Naive thymus-derived CD4-positive, alpha-beta T cell (primary cell): ENCODE measurements at regions not wholly inside any gene's neighbourhood (a gene's known extent, or its start where the extent isn't known, plus 50 kb on each side); places are given as distances from the start of the nearest gene placed in this dataset.

Experiments
- ATAC-seq: fragments of 150-1000 bp; cut with Tn5 transposase; 2 replicates; pipeline ENCODE4 v1.10.0; 2021; ENCODE audit warnings: mild to moderate bottlenecking, moderate library complexity
- CTCF ChIA-PET: fragments of 350-600 bp; sonication (Branson Sonifier 250); formaldehyde crosslinking; loops from one replicate; lab custom pipeline; 2021; ENCODE audit warnings: antibody characterized with exemption; lab: Charles Lee
- POLR2A ChIA-PET: fragments of 350-600 bp; sonication (Branson Sonifier 250); formaldehyde crosslinking; loops from one replicate; lab custom pipeline; 2021; ENCODE audit warnings: antibody characterized with exemption, inconsistent platforms; lab: Charles Lee
- DNase-seq, 9 donors: peaks; one replicate each; pipeline versions ENCODE4 v3.0.0 to v3.0.0-alpha.2; 2020 to 2022; ENCODE audit warnings: mixed read lengths in 1 of 9
- H3K27ac ChIP-seq: one replicate; pipeline ENCODE4 v1.7.0; 2013; ENCODE audit warnings: mild to moderate bottlenecking, low read depth, low read length, moderate library complexity
- H3K27me3 ChIP-seq, 2 donors: one replicate each; pipeline ENCODE4 v1.7.0; 2013; ENCODE audit warnings: low read length in 2 of 2, mild to moderate bottlenecking in 2 of 2, moderate library complexity in 2 of 2; ENCODE audit not compliant: control insufficient read depth in 2 of 2, insufficient read depth in 2 of 2
- H3K36me3 ChIP-seq, 3 experiments: 1 replicate in 2 of 3; 2 replicates in 1 of 3; pipeline ENCODE4 v1.7.0; 2013; ENCODE audit warnings: low read length in 3 of 3, mild to moderate bottlenecking in 3 of 3, moderate library complexity in 1 of 3; ENCODE audit not compliant: insufficient read depth in 3 of 3, control insufficient read depth in 2 of 3
- H3K4me1 ChIP-seq, 2 donors: one replicate each; pipeline ENCODE4 v1.7.0; 2013; ENCODE audit warnings: low read length in 2 of 2, mild to moderate bottlenecking in 2 of 2, moderate library complexity in 1 of 2; ENCODE audit not compliant: control insufficient read depth in 2 of 2, insufficient read depth in 2 of 2
- H3K4me3 ChIP-seq: 2 replicates; pipeline ENCODE4 v1.7.0; 2013; ENCODE audit warnings: mild to moderate bottlenecking, low read length
- H3K9me3 ChIP-seq, 3 experiments: 1 replicate in 2 of 3; 2 replicates in 1 of 3; pipeline ENCODE4 v1.7.0; 2013; ENCODE audit warnings: low read length in 3 of 3; ENCODE audit not compliant: control insufficient read depth in 2 of 3
- H3K27ac Mint-ChIP-seq, 9 donors: one replicate each; pipeline ENCODE4 v1.8.0; 2020 to 2022; ENCODE audit warnings: mixed read lengths in 9 of 9, mild to moderate bottlenecking in 8 of 9, moderate library complexity in 5 of 9, inconsistent platforms in 2 of 9
- H3K27me3 Mint-ChIP-seq, 5 donors: one replicate each; pipeline ENCODE4 v1.8.0; 2021 to 2022; ENCODE audit warnings: mixed read lengths in 5 of 5, mild to moderate bottlenecking in 1 of 5
- H3K36me3 Mint-ChIP-seq, 5 donors: one replicate each; pipeline ENCODE4 v1.8.0; 2020 to 2022; ENCODE audit warnings: mixed read lengths in 5 of 5, mild to moderate bottlenecking in 3 of 5, inconsistent platforms in 1 of 5
- H3K4me1 Mint-ChIP-seq, 7 donors: one replicate each; pipeline ENCODE4 v1.8.0; 2020 to 2022; ENCODE audit warnings: mixed read lengths in 7 of 7, mild to moderate bottlenecking in 3 of 7, inconsistent platforms in 1 of 7
- H3K4me3 Mint-ChIP-seq, 10 donors: one replicate each; pipeline ENCODE4 v1.8.0; 2020 to 2022; ENCODE audit warnings: mild to moderate bottlenecking in 10 of 10, mixed read lengths in 10 of 10, moderate library complexity in 6 of 10, inconsistent platforms in 2 of 10
- H3K9me3 Mint-ChIP-seq, 11 donors: one replicate each; pipeline ENCODE4 v1.8.0; 2020 to 2022; ENCODE audit warnings: mixed read lengths in 11 of 11, mild to moderate bottlenecking in 4 of 11, inconsistent platforms in 1 of 11, moderate library complexity in 1 of 11
- intact Hi-C, 2 donors: fragments of 100-400 bp; cut with micrococcal nuclease; formaldehyde crosslinking; loops; one replicate each; pipeline ENCODE4 v1.15.1; 2023

DNA sequence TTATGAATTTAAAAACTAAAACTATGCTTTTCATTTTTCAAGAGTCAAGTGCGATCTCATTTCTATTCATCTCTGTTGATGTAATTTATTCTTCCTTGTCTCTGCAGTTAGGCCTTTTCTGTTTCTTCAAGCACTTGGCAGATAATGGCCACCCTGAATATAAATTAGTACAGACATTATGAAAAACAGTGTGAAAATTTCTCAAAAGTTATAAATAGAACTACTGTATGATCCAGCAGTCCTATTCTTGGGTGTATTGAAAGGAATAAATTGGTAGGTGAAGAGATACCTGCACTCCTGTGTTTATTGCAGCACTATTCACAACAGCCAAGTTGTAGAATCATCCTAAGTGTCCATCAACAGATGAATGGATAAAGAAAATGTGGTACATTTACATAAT is 248.3 kb downstream of the DOK5 start:
- ChIA-PET POLR2A (no interaction called here), CTCF (no interaction called here)
- Histone ChIP-seq H3K4me1 (no peaks in the 10 kb centered on the region), H3K4me3 (no peak overlapping the region), H3K27me3 (no peaks in the 10 kb centered on the region), H3K9me3 (no peaks in the 10 kb centered on the region), H3K27ac (no peak overlapping the region), H3K36me3 (no peaks in the 10 kb centered on the region)
- no peak for ATAC-seq
- no peak for DNase-seq
- Mint-ChIP-seq H3K9me3 (peaks cover 0 to 23% (median 2%) of the 10 kb centered on the region in 11 donors), H3K36me3 (no peaks in the 10 kb centered on the region), H3K27me3 (peaks cover 0 to 21% (median 0%) of the 10 kb centered on the region in 5 donors), H3K27ac (no peak overlapping the region), H3K4me1 (no peaks in the 10 kb centered on the region), H3K4me3 (no peak overlapping the region)
- intact Hi-C loops: no loop called here

DNA sequence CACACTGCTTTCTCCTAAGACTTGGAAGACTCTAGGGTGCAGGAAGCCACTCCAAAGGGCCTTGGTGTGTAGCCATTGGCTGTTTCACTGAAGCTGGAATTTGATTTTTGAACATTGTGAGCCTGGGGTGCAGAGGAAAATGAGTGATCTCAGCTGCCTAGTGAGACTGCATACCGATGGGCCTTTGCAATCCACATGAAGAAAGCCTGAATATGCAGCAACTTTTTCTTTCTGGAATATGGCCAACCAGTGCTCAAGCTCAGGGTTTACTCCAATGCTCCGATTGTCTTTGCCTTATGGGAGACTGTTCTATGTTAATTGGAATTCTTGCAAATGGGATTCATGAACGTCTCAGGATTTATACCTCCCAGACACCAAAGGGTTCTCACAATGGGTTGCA is 242.6 kb downstream of the DOK5 start:
- DNase-seq (no peak), ATAC-seq (no peak)
- Mint-ChIP-seq H3K36me3 (no peaks in the 10 kb centered on the region), H3K27ac (no peak overlapping the region), H3K27me3 (peaks cover 0 to 22% (median 10%) of the 10 kb centered on the region in 5 donors), H3K4me3 (no peak overlapping the region), H3K9me3 (peaks cover 0 to 5% (median 0%) of the 10 kb centered on the region in 11 donors), H3K4me1 (no peaks in the 10 kb centered on the region)
- CTCF ChIA-PET: no interaction called here
- peaks cover 0 to 5% of the 10 kb centered on the region in 2 donors for H3K27me3 ChIP-seq
- H3K9me3 ChIP-seq: no peaks in the 10 kb centered on the region
- no peak overlapping the region for H3K27ac ChIP-seq
- POLR2A ChIA-PET: no interaction called here
- no peaks in the 10 kb centered on the region for H3K4me1 ChIP-seq
- H3K4me3 ChIP-seq: no peak overlapping the region
- H3K36me3 ChIP-seq: no peaks in the 10 kb centered on the region
- intact Hi-C loops: no loop called here

DNA sequence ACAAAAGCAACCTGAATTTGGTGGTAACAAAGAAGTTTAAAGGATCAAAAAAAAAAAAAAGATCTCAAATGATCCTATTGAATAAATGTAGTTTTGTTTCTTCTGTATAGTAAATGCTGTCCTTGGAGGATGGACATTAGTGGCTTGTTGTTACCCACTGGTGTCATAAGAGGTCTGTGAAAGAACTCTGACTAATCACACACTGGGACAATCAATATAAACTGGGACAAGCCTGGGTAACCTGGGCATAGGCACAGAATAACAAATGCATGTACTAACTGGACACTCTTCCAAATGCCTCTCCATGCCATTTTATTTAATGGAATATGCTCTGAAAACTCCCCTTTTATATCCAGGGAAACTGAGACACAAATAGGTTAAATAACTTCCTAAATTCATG is 241.4 kb downstream of the DOK5 start:
- ATAC-seq (no peak), DNase-seq (no peak)
- Mint-ChIP-seq H3K36me3 (no peaks in the 10 kb centered on the region), H3K4me3 (no peak overlapping the region), H3K27ac (no peak overlapping the region), H3K9me3 (peaks cover 0 to 4% (median 0%) of the 10 kb centered on the region in 11 donors), H3K27me3 (peaks cover 0 to 18% (median 10%) of the 10 kb centered on the region in 5 donors), H3K4me1 (no peaks in the 10 kb centered on the region)
- no peaks in the 10 kb centered on the region for H3K9me3 ChIP-seq
- H3K27ac ChIP-seq: no peak overlapping the region
- H3K27me3 ChIP-seq: peaks cover 0 to 5% of the 10 kb centered on the region in 2 donors
- H3K4me1 ChIP-seq: no peaks in the 10 kb centered on the region
- POLR2A ChIA-PET: no interaction called here
- H3K4me3 ChIP-seq: no peak overlapping the region
- no peaks in the 10 kb centered on the region for H3K36me3 ChIP-seq
- CTCF ChIA-PET: no interaction called here
- intact Hi-C loops: no loop called here

DNA sequence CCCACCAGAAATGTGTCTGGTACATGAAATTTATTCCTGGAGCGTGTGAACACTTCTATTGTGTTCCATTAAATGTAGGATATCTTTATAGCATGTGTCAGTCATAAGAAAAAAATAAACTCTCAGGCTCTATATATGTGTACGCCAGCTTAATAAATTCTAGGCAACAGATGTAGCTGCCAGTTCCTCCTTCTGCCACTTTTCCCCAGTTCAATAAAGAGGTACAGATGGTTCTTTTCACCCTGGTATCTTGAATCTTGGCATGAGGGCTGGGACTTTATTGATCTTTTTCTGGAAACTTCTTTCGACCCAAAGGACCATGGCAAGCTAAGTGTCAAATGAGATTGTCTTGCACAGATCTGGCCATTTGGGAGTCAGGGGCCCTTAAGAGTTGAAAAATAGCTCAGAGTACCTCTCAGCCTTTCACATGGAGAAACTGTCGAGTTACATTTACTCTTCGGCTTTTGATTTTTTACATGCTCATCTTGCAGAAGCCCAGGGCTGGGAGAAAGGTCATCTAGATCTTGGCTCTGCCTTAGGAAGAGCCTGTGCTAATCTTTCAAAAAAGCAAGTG is 240.9 kb downstream of the DOK5 start:
- no peak overlapping the region for H3K27ac ChIP-seq
- no peaks in the 10 kb centered on the region for H3K36me3 ChIP-seq
- Mint-ChIP-seq H3K27me3 (peaks cover 0 to 16% (median 10%) of the 10 kb centered on the region in 5 donors), H3K9me3 (peaks cover 0 to 4% (median 0%) of the 10 kb centered on the region in 11 donors), H3K4me1 (no peaks in the 10 kb centered on the region), H3K36me3 (no peaks in the 10 kb centered on the region), H3K4me3 (no peak overlapping the region), H3K27ac (no peak overlapping the region)
- ChIA-PET POLR2A (no interaction called here), CTCF (no interaction called here)
- peaks cover 0 to 5% of the 10 kb centered on the region in 2 donors for H3K27me3 ChIP-seq
- intact Hi-C loops: no loop called here
- ATAC-seq (no peak), DNase-seq (no peak)
- H3K9me3 ChIP-seq: no peaks in the 10 kb centered on the region
- H3K4me3 ChIP-seq: no peak overlapping the region
- H3K4me1 ChIP-seq: no peaks in the 10 kb centered on the region

DNA sequence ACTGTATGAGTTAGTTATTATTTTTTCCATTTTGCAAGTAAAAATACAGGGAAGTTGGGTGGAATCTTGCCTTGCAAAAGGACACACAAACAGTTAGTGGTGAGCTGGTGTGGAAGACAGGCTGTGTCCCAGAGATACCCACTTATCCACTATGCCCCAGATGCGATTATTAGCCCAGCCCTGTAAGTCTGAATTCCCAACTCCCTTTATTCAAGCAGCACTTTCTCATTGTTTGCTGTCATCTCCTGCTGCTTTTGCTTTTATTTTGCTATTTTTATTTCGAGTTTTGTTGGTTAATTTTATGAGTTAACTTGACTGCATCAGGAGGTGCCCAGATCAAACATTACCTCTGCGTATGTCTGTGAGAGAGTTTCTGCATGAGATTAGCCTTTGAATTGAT is 239.4 kb downstream of the DOK5 start:
- no peak overlapping the region for H3K27ac Mint-ChIP-seq
- no peak overlapping the region for H3K4me3 ChIP-seq
- ATAC-seq: no peak
- H3K27me3 ChIP-seq: peaks cover 0 to 5% of the 10 kb centered on the region in 2 donors
- H3K4me1 Mint-ChIP-seq: no peaks in the 10 kb centered on the region
- ChIA-PET POLR2A (no interaction called here), CTCF (no interaction called here)
- H3K27me3 Mint-ChIP-seq: peaks cover 0 to 25% (median 10%) of the 10 kb centered on the region in 5 donors
- no peaks in the 10 kb centered on the region for H3K4me1 ChIP-seq
- intact Hi-C loops: no loop called here
- DNase-seq: no peak
- H3K9me3 ChIP-seq: no peaks in the 10 kb centered on the region
- H3K4me3 Mint-ChIP-seq: no peak overlapping the region
- H3K36me3 ChIP-seq: no peaks in the 10 kb centered on the region
- H3K9me3 Mint-ChIP-seq: peaks cover 0 to 4% (median 0%) of the 10 kb centered on the region in 11 donors
- no peak overlapping the region for H3K27ac ChIP-seq
- no peaks in the 10 kb centered on the region for H3K36me3 Mint-ChIP-seq

- no peak overlapping the region for H3K4me3 ChIP-seq
- POLR2A ChIA-PET: no interaction called here
- peaks cover 0 to 4% (median 0%) of the 10 kb centered on the region in 11 donors for H3K9me3 Mint-ChIP-seq
- no peak overlapping the region for H3K27ac Mint-ChIP-seq
- H3K9me3 ChIP-seq: no peaks in the 10 kb centered on the region
- H3K27me3 ChIP-seq: peaks cover 0 to 5% of the 10 kb centered on the region in 2 donors
- DNase-seq: no peak
- no peaks in the 10 kb centered on the region for H3K4me1 ChIP-seq
- no peak overlapping the region for H3K4me3 Mint-ChIP-seq
- CTCF ChIA-PET: no interaction called here
- no peak overlapping the region for H3K27ac ChIP-seq
- no peaks in the 10 kb centered on the region for H3K4me1 Mint-ChIP-seq
- peaks cover 0 to 25% (median 10%) of the 10 kb centered on the region in 5 donors for H3K27me3 Mint-ChIP-seq
- H3K36me3 ChIP-seq: no peaks in the 10 kb centered on the region
- H3K36me3 Mint-ChIP-seq: no peaks in the 10 kb centered on the region
- no peak for ATAC-seq
- intact Hi-C loops: no loop called here
Observed at GRCh38 chr20:54713727-54714126, 238.3 kb downstream of the DOK5 start.

- ChIA-PET POLR2A (no interaction called here), CTCF (no interaction called here)
- peaks cover 0 to 25% (median 7%) of the 10 kb centered on the region in 5 donors for H3K27me3 Mint-ChIP-seq
- no peaks in the 10 kb centered on the region for H3K4me1 ChIP-seq
- no peak overlapping the region for H3K27ac Mint-ChIP-seq
- peaks cover 0 to 4% (median 0%) of the 10 kb centered on the region in 11 donors for H3K9me3 Mint-ChIP-seq
- no peaks in the 10 kb centered on the region for H3K9me3 ChIP-seq
- no peaks in the 10 kb centered on the region for H3K36me3 ChIP-seq
- ATAC-seq (no peak), DNase-seq (no peak)
- no peak overlapping the region for H3K27ac ChIP-seq
- H3K4me3 ChIP-seq: no peak overlapping the region
- no peak overlapping the region for H3K4me3 Mint-ChIP-seq
- no peaks in the 10 kb centered on the region for H3K4me1 Mint-ChIP-seq
- H3K36me3 Mint-ChIP-seq: no peaks in the 10 kb centered on the region
- intact Hi-C loops: no loop called here
- H3K27me3 ChIP-seq: no peaks in the 10 kb centered on the region
Observed at GRCh38 chr20:54711071-54711470, 235.7 kb downstream of the DOK5 start.
